SKM-1 (cell line): ENCODE measurements at regions not wholly inside any gene's neighbourhood (a gene's known extent, or its start where the extent isn't known, plus 50 kb on each side); places are given as distances from the start of the nearest gene placed in this dataset.
A peak's percentile ranks its signal among the peaks of the same experiment; 100 is the strongest.
"Not testable (repeated sequence)": the region's sequence is repeated elsewhere in the genome, so short reads cannot be mapped to it uniquely, and the experiment has no call there.

ENCODE experiments used
- DNase-seq: peaks from one replicate; lab custom pipeline; 2025; ENCODE audit not compliant: unreplicated experiment; lab: John Stamatoyannopoulos, UW

- no peak for DNase-seq
Measured at GRCh38 chr2:2731816-2732284, 400.8 kb upstream of the MYT1L start.

GRCh38 chr2:2731101-2731815 is 400.2 kb upstream of the MYT1L start:
- DNase-seq: no peak

- no peak for DNase-seq
Measured at GRCh38 chr2:2730301-2730833, 399.3 kb upstream of the MYT1L start.

- no peak for DNase-seq
Measured at GRCh38 chr2:2729246-2729645, 398.2 kb upstream of the MYT1L start.

GRCh38 chr2:2728635-2729034 is 397.6 kb upstream of the MYT1L start:
- no peak for DNase-seq

GRCh38 chr2:2727876-2728511 is 396.9 kb upstream of the MYT1L start:
- DNase-seq: no peak

GRCh38 chr2:2726163-2726562 is 395.1 kb upstream of the MYT1L start:
- no peak for DNase-seq

- no peak for DNase-seq
Measured at GRCh38 chr2:2723064-2723463, 392.0 kb upstream of the MYT1L start.

- no peak for DNase-seq
Measured at GRCh38 chr2:2721296-2721835, 390.3 kb upstream of the MYT1L start.

- not testable (repeated sequence) for DNase-seq
Measured at GRCh38 chr2:2720806-2721205, 389.7 kb upstream of the MYT1L start.

- no peak for DNase-seq
Measured at GRCh38 chr2:2720351-2720750, 389.3 kb upstream of the MYT1L start.

GRCh38 chr2:2719781-2720180 is 388.7 kb upstream of the MYT1L start:
- DNase-seq: no peak

- no peak for DNase-seq
Measured at GRCh38 chr2:2719015-2719414, 387.9 kb upstream of the MYT1L start.

GRCh38 chr2:2717406-2717805 is 386.3 kb upstream of the MYT1L start:
- no peak for DNase-seq

- no peak for DNase-seq
Measured at GRCh38 chr2:2716771-2717170, 385.7 kb upstream of the MYT1L start.

GRCh38 chr2:2715036-2715818 is 384.2 kb upstream of the MYT1L start:
- no peak for DNase-seq

- peak; percentile 23 for DNase-seq
Measured at GRCh38 chr2:2714408-2714807, 383.3 kb upstream of the MYT1L start.

- no peak for DNase-seq
Measured at GRCh38 chr2:2709431-2709770, 378.3 kb upstream of the MYT1L start.

GRCh38 chr2:2708575-2709430 is 377.7 kb upstream of the MYT1L start:
- no peak for DNase-seq

GRCh38 chr2:2707206-2707991 is 376.3 kb upstream of the MYT1L start:
- DNase-seq: no peak
